ENCODE measurements at regions not wholly inside any gene's neighbourhood (a gene's known extent, or its start where the extent isn't known, plus 50 kb on each side); places are given as distances from the start of the nearest gene placed in this dataset.

DNA sequence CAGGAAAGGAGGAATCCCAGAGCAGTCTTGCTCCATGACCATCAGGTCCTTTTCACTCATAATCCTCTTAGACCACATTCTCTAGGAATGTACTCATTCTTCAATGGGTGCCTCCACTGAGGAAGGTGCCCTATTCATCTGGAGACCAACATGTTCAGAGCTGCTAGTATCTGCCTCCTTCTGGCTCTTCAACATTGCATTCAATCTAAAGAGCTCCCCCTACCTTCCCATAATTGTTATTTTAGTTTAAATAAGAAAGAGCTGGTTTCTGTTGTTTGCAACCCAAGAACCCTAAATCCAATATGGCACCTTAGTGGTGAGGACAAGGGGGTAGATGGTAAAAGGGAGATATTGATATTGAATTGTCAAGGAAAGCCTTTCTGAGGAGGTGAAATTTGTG is 67.6 kb downstream of the SCN11A start:
- H3K4me1 ChIP-seq (ENCODE audit: control insufficient read depth in 1 of 2, extremely low read depth in 1 of 2, insufficient read depth in 2 of 2, low read length in 2 of 2): no peaks in the 10 kb centered on the region
- no peaks in the 10 kb centered on the region for H3K4me1 Mint-ChIP-seq
- H3K4me3 Mint-ChIP-seq: no peak overlapping the region
- no peak overlapping the region for H3K4me3 ChIP-seq (ENCODE audit: control insufficient read depth in 1 of 2, extremely low read depth in 1 of 2, low read length in 1 of 2)
- H3K36me3 Mint-ChIP-seq: no peaks in the 10 kb centered on the region
- ChIA-PET CTCF (interaction anchor here (0.6 to 0.8 kb wide), 2 partner anchors 16 to 705 kb away, joined by 3 read pairs; no protein-coding TSS in a partner anchor), POLR2A (no interaction called here)
- H3K9me3 ChIP-seq: no peaks in the 10 kb centered on the region
- H3K27ac Mint-ChIP-seq: no peak overlapping the region
- H3K9me3 Mint-ChIP-seq: no peaks in the 10 kb centered on the region
- no peaks in the 10 kb centered on the region for H3K36me3 ChIP-seq (ENCODE audit: control insufficient read depth in 2 of 2, extremely low read depth in 1 of 2, insufficient read depth in 1 of 2, low read length in 1 of 2)
- H3K27me3 ChIP-seq (replicated peaks in 1 of 2; ENCODE audit: control insufficient read depth in 2 of 2, extremely low read depth in 1 of 2, insufficient read depth in 2 of 2, low read length in 1 of 2): peaks cover 0 to 12% of the 10 kb centered on the region in 2 experiments
- ATAC-seq (replicated peaks in 1 of 4): no peak
- DNase-seq: no peak
- H3K27me3 Mint-ChIP-seq: peaks cover 6 to 13% of the 10 kb centered on the region in 2 donors
- no peak overlapping the region for H3K27ac ChIP-seq (ENCODE audit: low read length)

- Histone ChIP-seq H3K9me3 (no peaks in the 10 kb centered on the region), H3K27me3 (replicated peaks in 1 of 2; ENCODE audit: control insufficient read depth in 2 of 2, extremely low read depth in 1 of 2, insufficient read depth in 2 of 2, low read length in 1 of 2) (peaks cover 0 to 4% of the 10 kb centered on the region in 2 experiments), H3K4me3 (ENCODE audit: control insufficient read depth in 1 of 2, extremely low read depth in 1 of 2, low read length in 1 of 2) (no peak overlapping the region), H3K4me1 (ENCODE audit: control insufficient read depth in 1 of 2, extremely low read depth in 1 of 2, insufficient read depth in 2 of 2, low read length in 2 of 2) (no peaks in the 10 kb centered on the region), H3K36me3 (ENCODE audit: control insufficient read depth in 2 of 2, extremely low read depth in 1 of 2, insufficient read depth in 1 of 2, low read length in 1 of 2) (no peaks in the 10 kb centered on the region), H3K27ac (ENCODE audit: low read length) (no peak overlapping the region)
- ATAC-seq (replicated peaks in 1 of 4) (no peak), DNase-seq (no peak)
- Mint-ChIP-seq H3K36me3 (no peaks in the 10 kb centered on the region), H3K9me3 (no peaks in the 10 kb centered on the region), H3K4me1 (no peaks in the 10 kb centered on the region), H3K27me3 (peaks cover 8% of the 10 kb centered on the region in 2 donors), H3K27ac (no peak overlapping the region), H3K4me3 (no peak overlapping the region)
- WGBS (ENCODE audit: insufficient coverage): no CpG with 5 or more reads among the region's 2 CpGs
- ChIA-PET POLR2A (no interaction called here), CTCF (no interaction called here)
Measured at GRCh38 chr3:38980938-38981337, 70.8 kb downstream of the SCN11A start.

DNA sequence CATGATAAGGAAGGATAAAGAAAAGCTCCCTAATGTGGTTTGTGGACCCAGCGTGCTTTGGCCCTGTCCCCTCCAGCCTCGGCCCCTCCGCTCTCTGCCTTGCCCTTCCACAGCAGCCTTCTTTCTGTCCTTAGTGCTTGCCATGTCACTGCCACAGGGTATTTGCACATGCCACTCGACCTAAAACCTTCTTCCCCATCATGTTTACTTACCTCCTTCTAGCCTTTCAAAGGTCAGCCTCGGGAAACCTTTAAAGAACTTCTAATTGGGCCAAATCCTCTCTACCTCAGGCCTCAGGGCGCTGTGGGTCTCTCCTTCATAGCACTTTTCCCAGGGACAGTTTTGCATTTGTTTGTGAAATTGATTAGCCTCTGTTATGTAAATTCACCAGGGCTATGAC is 73.0 kb downstream of the SCN11A start:
- no peak overlapping the region for H3K27ac ChIP-seq (ENCODE audit: low read length)
- no peak for DNase-seq
- no peak overlapping the region for H3K4me3 ChIP-seq (ENCODE audit: control insufficient read depth in 1 of 2, extremely low read depth in 1 of 2, low read length in 1 of 2)
- POLR2A ChIA-PET: interaction anchor here in 1 of 2 donors (0.7 kb wide), 1 partner anchor 1633 kb away, joined by 3 read pairs; no protein-coding TSS in a partner anchor
- no peak overlapping the region for H3K27ac Mint-ChIP-seq
- H3K27me3 Mint-ChIP-seq: peaks cover 4% of the 10 kb centered on the region in 2 donors
- no peaks in the 10 kb centered on the region for H3K9me3 ChIP-seq
- no peaks in the 10 kb centered on the region for H3K4me1 ChIP-seq (ENCODE audit: control insufficient read depth in 1 of 2, extremely low read depth in 1 of 2, insufficient read depth in 2 of 2, low read length in 2 of 2)
- H3K9me3 Mint-ChIP-seq: no peaks in the 10 kb centered on the region
- no peaks in the 10 kb centered on the region for H3K36me3 Mint-ChIP-seq
- no peaks in the 10 kb centered on the region for H3K4me1 Mint-ChIP-seq
- H3K27me3 ChIP-seq (replicated peaks in 1 of 2; ENCODE audit: control insufficient read depth in 2 of 2, extremely low read depth in 1 of 2, insufficient read depth in 2 of 2, low read length in 1 of 2): peaks cover 0 to 4% of the 10 kb centered on the region in 2 experiments
- CTCF ChIA-PET: no interaction called here
- ATAC-seq (replicated peaks in 1 of 4): no peak
- no peak overlapping the region for H3K4me3 Mint-ChIP-seq
- WGBS (ENCODE audit: insufficient coverage): 67% methylated on average over 3 of the region's 6 CpGs
- no peaks in the 10 kb centered on the region for H3K36me3 ChIP-seq (ENCODE audit: control insufficient read depth in 2 of 2, extremely low read depth in 1 of 2, insufficient read depth in 1 of 2, low read length in 1 of 2)

DNA sequence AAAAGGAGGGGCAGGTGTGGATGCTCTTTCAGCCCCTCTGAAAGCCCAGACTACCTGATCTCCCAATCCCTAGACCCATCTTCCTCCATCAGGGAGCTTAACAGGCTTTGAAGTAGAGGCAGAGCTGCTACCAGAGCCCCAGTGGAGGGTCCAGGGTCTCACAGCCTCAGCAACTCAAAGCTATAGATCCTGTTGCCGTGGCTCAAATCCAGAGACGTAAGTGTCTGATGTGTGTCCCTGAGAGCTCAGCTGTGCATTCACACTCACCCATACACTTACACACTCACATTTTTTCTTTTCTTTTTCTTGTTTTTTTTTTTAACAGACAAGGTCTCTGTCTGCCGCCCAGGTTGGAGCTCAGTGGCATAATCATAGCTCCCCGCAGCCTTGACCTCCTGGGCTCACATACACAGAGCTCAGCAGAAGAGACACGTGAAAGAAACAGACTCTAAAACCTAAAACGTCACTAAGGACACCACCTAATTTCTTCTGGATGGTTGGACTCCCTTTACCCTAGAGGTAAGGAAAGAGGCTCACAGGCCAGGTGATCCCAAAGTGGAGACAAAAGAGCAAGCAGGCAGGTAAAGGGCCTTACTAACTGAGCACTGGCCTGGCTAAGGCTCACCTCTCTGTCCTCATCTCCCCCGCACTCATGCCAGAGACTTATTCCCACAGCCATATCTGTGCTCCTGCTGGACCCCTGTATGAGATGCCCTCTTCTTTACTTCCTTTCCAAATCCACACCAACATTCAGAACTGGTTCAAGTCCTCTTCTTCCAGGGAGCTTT is 80.7 kb downstream of the SCN11A start:
- no peak overlapping the region for H3K4me3 Mint-ChIP-seq
- DNase-seq: no peak
- H3K36me3 Mint-ChIP-seq: no peaks in the 10 kb centered on the region
- peaks cover 5 to 11% of the 10 kb centered on the region in 2 donors for H3K27me3 Mint-ChIP-seq
- WGBS (ENCODE audit: insufficient coverage): 89% methylated on average over 5 of the region's 7 CpGs
- no peak overlapping the region for H3K27ac Mint-ChIP-seq
- no peak overlapping the region for H3K4me3 ChIP-seq (ENCODE audit: control insufficient read depth in 1 of 2, extremely low read depth in 1 of 2, low read length in 1 of 2)
- ATAC-seq (replicated peaks in 1 of 4): no peak
- no peaks in the 10 kb centered on the region for H3K36me3 ChIP-seq (ENCODE audit: control insufficient read depth in 2 of 2, extremely low read depth in 1 of 2, insufficient read depth in 1 of 2, low read length in 1 of 2)
- H3K9me3 Mint-ChIP-seq: no peaks in the 10 kb centered on the region
- no peaks in the 10 kb centered on the region for H3K9me3 ChIP-seq
- H3K4me1 ChIP-seq (ENCODE audit: control insufficient read depth in 1 of 2, extremely low read depth in 1 of 2, insufficient read depth in 2 of 2, low read length in 2 of 2): no peaks in the 10 kb centered on the region
- ChIA-PET POLR2A (interaction anchor here in 1 of 2 donors (0.6 kb wide), 1 partner anchor 1955 kb away, joined by 3 read pairs; no protein-coding TSS in a partner anchor), CTCF (interaction anchor here in 1 of 2 donors (0.6 kb wide), 1 partner anchor 11 kb away, joined by 3 read pairs; no protein-coding TSS in a partner anchor)
- H3K27me3 ChIP-seq (replicated peaks in 1 of 2; ENCODE audit: control insufficient read depth in 2 of 2, extremely low read depth in 1 of 2, insufficient read depth in 2 of 2, low read length in 1 of 2): peaks cover 0 to 15% of the 10 kb centered on the region in 2 experiments
- H3K27ac ChIP-seq (ENCODE audit: low read length): no peak overlapping the region
- H3K4me1 Mint-ChIP-seq: no peaks in the 10 kb centered on the region

- no peaks in the 10 kb centered on the region for H3K36me3 ChIP-seq (ENCODE audit: control insufficient read depth in 2 of 2, extremely low read depth in 1 of 2, insufficient read depth in 1 of 2, low read length in 1 of 2)
- ATAC-seq (replicated peaks in 1 of 4) (no peak), DNase-seq (no peak)
- ChIA-PET POLR2A (no interaction called here), CTCF (no interaction called here)
- H3K4me3 ChIP-seq (ENCODE audit: control insufficient read depth in 1 of 2, extremely low read depth in 1 of 2, low read length in 1 of 2): no peak overlapping the region
- Mint-ChIP-seq H3K36me3 (no peaks in the 10 kb centered on the region), H3K27me3 (peaks cover 5 to 11% of the 10 kb centered on the region in 2 donors), H3K4me1 (no peaks in the 10 kb centered on the region), H3K9me3 (no peaks in the 10 kb centered on the region), H3K4me3 (no peak overlapping the region), H3K27ac (no peak overlapping the region)
- H3K27ac ChIP-seq (ENCODE audit: low read length): no peak overlapping the region
- H3K27me3 ChIP-seq (replicated peaks in 1 of 2; ENCODE audit: control insufficient read depth in 2 of 2, extremely low read depth in 1 of 2, insufficient read depth in 2 of 2, low read length in 1 of 2): peaks cover 0 to 15% of the 10 kb centered on the region in 2 experiments
- H3K9me3 ChIP-seq: no peaks in the 10 kb centered on the region
- no peaks in the 10 kb centered on the region for H3K4me1 ChIP-seq (ENCODE audit: control insufficient read depth in 1 of 2, extremely low read depth in 1 of 2, insufficient read depth in 2 of 2, low read length in 2 of 2)
- WGBS (ENCODE audit: insufficient coverage): 73% methylated on average over 5 of the region's 9 CpGs
Measured at GRCh38 chr3:38969317-38970235, 82.2 kb downstream of the SCN11A start.

GRCh38 chr3:38968891-38969290 is 82.9 kb downstream of the SCN11A start:
- Mint-ChIP-seq H3K4me1 (no peaks in the 10 kb centered on the region), H3K36me3 (no peaks in the 10 kb centered on the region), H3K27ac (no peak overlapping the region), H3K4me3 (no peak overlapping the region), H3K9me3 (no peaks in the 10 kb centered on the region), H3K27me3 (peaks cover 5 to 11% of the 10 kb centered on the region in 2 donors)
- H3K27ac ChIP-seq (ENCODE audit: low read length): no peak overlapping the region
- no CpG with 5 or more reads among the region's 2 CpGs for WGBS (ENCODE audit: insufficient coverage)
- H3K27me3 ChIP-seq (replicated peaks in 1 of 2; ENCODE audit: control insufficient read depth in 2 of 2, extremely low read depth in 1 of 2, insufficient read depth in 2 of 2, low read length in 1 of 2): peaks cover 0 to 15% of the 10 kb centered on the region in 2 experiments
- H3K4me3 ChIP-seq (ENCODE audit: control insufficient read depth in 1 of 2, extremely low read depth in 1 of 2, low read length in 1 of 2): no peak overlapping the region
- ChIA-PET CTCF (no interaction called here), POLR2A (no interaction called here)
- no peaks in the 10 kb centered on the region for H3K9me3 ChIP-seq
- ATAC-seq (replicated peaks in 1 of 4) (no peak), DNase-seq (no peak)
- no peaks in the 10 kb centered on the region for H3K36me3 ChIP-seq (ENCODE audit: control insufficient read depth in 2 of 2, extremely low read depth in 1 of 2, insufficient read depth in 1 of 2, low read length in 1 of 2)
- H3K4me1 ChIP-seq (ENCODE audit: control insufficient read depth in 1 of 2, extremely low read depth in 1 of 2, insufficient read depth in 2 of 2, low read length in 2 of 2): no peaks in the 10 kb centered on the region

Data from T-cell (primary cell).